Left lobe of liver (tissue), 2 donors: ENCODE measurements at regions not wholly inside any gene's neighbourhood (a gene's known extent, or its start where the extent isn't known, plus 50 kb on each side); places are given as distances from the start of the nearest gene placed in this dataset.
"Not testable (repeated sequence)": the region's sequence is repeated elsewhere in the genome, so short reads cannot be mapped to it uniquely, and the experiment has no call there.

Source experiments
- ATAC-seq: fragments of 200-7000 bp; cut with Tn5 transposase; one replicate; pipeline ENCODE4 v1.9.1; 2020; ENCODE audit warnings: mild to moderate bottlenecking, moderate library complexity
- DNase-seq: peaks from one replicate; pipeline ENCODE4 v3.0.0-alpha.2; 2020; ENCODE audit warnings: low spot score
- donor health status: DM: no; HTN: no; CAD: no; lungs with moderate emphysema.
- donor health status: DM: no; HTN: yes; CAD: no.

GRCh38 chr7:120041798-120042197, 231.2 kb upstream of the KCND2 start:
- no peak for ATAC-seq

GRCh38 chr7:120043250-120043649, 229.7 kb upstream of the KCND2 start:
- no peak for DNase-seq
- no peak for ATAC-seq

More at GRCh38 chr7:120041798-120042197, 231.2 kb upstream of the KCND2 start:
- DNase-seq: no peak

DNA sequence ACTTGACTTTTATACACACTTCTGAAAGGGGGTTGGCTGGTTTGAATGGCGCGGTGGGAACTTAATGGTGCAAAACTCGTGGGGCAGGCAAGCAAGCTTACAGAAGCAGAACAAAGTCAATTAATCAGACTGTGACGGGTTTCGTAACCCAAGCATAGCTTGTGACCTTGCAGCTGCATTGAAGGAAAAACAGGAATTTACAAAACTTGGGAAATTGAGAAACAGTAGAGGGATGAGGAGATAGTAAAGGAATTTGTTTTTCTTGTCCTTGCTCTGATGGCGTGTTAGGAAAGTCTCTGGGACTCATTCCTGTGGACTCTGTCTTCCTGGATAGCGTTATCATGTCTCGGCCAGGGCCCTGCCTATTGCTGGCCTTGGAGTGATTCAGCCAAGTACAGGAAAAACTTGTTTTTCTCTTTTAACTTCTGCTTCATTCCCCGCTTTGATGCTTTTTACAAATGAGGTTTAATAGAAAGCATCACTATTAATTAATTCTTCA, 220.0 kb upstream of the KCND2 start:
- no peak for DNase-seq
- no peak for ATAC-seq

DNA sequence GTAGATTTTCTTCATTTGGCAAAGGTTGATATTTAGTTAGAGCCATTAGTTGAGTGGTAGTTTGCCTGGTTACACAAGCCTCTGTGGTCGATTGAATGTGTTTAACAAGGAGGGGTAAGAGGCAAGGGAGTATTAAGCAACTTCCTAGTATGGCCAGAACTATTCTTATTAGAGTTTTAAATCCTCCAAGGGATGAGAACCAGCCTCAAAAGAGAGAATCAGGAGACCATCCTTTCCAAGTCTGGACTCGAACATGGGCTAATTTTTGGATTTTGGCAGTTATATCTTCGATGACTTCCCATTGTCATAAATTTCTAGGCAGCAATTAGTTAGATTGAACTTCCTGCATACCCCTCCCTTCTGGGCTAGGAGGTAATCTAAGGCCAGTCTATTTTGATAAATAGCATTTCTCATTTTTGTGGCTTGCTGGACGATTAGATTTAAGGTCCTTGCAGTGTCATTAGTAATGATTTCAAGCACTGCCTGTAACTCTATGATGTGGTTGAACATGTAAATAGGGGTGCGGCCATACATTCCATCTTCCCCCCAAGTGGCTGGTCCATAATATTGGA, 219.5 kb upstream of the KCND2 start:
- no peak for ATAC-seq
- DNase-seq: no peak

DNA sequence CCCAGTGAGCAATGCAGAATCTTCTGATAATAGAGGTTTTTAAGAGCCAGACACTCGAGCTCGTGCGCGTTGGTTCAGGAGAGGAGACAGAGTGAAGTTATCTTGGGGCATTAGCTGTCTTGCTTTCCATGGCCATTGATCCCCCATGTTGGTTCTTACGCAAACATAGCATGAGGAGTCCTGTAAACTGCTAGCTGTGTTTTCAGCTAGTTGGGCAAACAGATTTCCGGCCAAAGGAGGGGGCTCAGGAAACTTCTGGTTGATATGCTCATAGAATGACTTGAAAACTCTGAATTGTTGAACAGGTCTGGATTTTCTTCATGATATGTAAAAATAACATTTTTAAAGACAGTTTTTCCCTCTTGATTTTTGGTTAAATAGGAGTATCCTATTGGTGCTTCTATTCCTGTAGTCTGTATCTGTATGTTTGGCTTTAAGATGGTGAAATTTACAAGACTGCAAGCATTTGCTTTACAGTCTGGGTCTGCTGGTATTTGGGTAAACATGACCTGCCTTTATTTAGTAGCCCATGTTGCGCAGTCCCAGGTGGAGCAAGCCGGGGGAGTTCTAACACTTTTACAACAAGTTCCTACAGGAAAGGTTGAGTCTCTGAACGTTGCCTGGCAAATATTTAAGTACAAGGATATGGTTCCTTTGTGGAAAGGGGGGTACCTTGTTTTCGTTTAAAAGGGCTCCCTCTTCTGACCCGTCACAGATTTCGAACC, 218.4 kb upstream of the KCND2 start:
- no peak for DNase-seq
- ATAC-seq: no peak

GRCh38 chr7:120055300-120055699, 217.7 kb upstream of the KCND2 start:
- ATAC-seq (no peak), DNase-seq (no peak)

- no peak for ATAC-seq
- no peak for DNase-seq
Measured at GRCh38 chr7:120056227-120056626, 216.7 kb upstream of the KCND2 start.

DNA sequence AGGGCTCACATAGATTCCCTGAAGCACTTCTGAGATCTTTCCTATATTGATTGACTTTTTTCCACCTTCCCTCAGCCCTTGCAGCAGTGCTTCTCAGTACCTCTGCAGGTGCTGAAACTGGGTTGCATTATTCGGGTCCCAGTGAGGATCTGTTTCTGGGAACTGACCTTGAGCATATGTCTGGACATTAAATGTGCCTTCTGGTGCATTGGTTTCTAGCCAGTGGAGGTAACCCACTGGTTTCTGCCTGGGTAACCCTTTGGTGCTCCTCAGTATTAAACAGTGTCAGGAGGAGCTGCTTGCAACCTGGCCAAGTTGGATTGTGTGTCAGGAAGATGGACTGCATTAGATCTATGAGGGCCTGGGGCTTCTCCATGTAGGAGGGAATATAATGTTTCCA, 213.3 kb upstream of the KCND2 start:
- no peak for DNase-seq
- ATAC-seq: no peak

- no peak for ATAC-seq
- no peak for DNase-seq
Measured at GRCh38 chr7:120060281-120060680, 212.7 kb upstream of the KCND2 start.

DNA sequence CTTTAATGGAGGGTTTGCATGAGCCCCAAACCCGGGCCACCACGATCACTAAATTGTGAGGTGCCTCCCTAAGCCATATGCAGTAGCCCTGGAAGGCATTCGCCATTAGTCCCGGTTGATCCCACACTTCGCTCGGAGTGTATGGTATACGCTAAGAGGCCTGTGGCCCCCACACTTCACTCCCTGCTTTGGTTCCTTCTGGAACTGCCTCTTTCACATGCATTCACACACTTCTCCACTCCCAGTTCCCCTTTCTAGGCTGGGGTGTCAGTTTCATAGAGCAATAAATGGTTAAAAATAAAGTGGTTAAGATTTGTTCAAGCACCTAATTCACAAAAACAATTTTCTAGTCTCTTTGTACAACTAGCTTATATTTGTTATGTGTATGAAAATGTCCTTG, 212.1 kb upstream of the KCND2 start:
- no peak for ATAC-seq
- DNase-seq: no peak

DNA sequence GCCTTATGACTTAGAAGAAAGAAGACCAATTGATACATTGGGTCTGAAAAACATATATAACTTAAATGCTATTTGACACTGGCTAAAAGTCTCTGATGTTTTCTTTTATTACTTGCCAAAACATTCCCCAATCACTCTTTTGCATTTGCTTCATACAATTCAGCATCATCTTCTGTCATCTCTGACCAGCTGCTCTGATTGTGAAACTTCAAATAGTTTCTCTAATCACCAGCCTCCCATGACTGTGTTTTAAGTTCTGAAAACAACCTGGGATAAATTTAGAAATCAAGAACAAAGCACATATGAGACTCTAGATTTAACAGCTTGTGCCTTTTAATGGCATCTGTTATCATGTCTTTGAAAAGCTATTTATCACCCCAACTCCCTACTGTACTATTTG, 208.4 kb upstream of the KCND2 start:
- ATAC-seq: no peak

GRCh38 chr7:120066898-120067297, 206.1 kb upstream of the KCND2 start:
- ATAC-seq, DNase-seq: not testable (repeated sequence)

More for the DNA sequence above, 208.4 kb upstream of the KCND2 start:
- DNase-seq: no peak

DNA sequence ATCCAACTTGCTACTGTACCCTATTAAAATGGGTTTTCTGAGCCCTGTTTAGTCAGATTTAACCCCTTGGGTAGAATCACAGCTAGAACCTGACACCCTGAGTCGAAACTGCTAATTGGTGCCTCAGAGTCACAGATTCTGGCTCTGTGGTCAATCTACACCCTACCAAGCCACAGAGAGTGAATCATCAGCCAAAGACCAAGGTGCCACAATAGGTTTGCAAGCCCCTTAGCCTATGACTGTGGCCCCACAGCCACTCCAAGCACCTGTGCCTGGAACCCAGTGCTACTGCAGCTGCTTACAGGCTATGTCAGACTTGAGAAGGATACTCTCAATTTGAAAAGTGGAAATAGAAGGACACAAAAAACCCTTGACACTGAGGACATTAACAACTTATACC, 202.8 kb upstream of the KCND2 start:
- DNase-seq (no peak), ATAC-seq (no peak)

DNA sequence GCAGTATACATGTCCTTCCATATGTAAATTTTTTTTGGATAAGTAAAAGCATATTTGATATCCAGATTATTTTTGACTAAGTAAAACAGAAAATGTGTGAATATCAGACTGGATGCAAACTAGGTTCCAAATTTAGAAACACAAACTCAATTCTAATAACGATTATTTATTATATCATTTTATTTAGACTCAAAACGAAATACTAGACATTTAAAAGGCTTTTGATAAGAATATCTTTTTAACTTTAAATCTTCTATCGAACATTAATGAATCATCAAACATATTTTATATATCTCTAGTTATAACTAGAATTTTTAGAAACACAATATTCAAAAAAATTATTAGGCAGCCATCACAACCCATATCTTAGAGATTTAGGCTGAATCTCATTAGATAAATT, 195.2 kb upstream of the KCND2 start:
- DNase-seq (no peak), ATAC-seq (no peak)

GRCh38 chr7:120079022-120079421, 194.0 kb upstream of the KCND2 start:
- ATAC-seq: no peak
- no peak for DNase-seq

DNA sequence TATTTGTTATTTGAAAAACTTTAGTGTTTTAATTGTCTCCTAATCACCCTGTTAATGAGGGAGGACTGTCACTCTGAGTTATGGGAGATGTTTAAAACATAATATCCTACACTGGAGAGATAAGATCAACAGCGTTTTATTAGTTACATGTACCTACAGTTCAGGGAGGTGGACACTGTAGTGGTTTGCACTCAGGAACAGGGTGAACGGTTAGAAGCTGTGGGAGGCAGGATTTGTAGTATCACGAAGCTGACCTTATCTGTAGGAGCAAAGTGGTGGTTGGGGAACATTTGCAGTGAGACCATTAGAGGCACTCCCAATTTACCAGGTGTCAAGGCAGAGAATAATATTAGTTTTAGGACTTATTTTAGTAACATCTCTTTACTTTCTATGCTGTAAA, 193.3 kb upstream of the KCND2 start:
- ATAC-seq: no peak
- DNase-seq: no peak

DNA sequence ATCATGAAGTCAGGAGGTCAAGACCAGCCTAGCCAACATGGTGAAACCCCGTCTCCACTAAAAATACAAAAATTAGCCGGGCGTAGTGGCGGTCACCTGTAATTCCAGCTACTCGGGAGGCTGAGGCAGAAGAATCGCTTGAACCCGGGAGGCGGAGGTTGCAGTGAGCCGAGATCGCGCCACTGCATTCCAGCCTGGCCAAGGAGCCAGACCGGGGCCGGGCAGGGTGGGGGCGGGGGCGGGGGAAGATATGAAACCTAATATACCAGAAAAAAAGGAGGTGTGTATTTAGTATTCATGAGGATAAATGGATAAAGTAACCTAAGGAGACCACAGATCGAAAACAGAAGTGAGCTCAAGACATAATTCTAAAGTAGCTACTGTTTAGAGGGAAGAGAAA, 186.5 kb upstream of the KCND2 start:
- not testable (repeated sequence) for ATAC-seq, DNase-seq

- no peak for ATAC-seq
- no peak for DNase-seq
Measured at GRCh38 chr7:120089968-120090367, 183.0 kb upstream of the KCND2 start.

DNA sequence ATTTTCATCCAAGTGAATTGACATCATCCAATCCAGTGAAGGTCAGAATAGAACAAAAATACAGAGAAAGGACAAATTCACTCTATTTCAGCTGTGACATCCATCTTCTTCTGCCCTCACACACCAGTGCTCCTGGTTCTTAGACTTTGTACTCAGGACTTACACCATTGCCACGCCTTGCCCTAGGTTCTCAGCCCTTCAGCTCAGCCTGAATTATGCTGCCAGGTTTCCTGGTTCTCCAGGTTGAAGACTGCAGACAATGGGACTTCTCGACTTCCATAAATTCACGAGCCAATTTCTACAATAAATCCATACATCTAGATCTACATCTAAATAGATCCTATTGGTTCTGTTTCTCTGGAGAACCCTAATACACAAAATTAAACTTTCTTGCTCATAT, 181.2 kb upstream of the KCND2 start:
- no peak for DNase-seq

DNA sequence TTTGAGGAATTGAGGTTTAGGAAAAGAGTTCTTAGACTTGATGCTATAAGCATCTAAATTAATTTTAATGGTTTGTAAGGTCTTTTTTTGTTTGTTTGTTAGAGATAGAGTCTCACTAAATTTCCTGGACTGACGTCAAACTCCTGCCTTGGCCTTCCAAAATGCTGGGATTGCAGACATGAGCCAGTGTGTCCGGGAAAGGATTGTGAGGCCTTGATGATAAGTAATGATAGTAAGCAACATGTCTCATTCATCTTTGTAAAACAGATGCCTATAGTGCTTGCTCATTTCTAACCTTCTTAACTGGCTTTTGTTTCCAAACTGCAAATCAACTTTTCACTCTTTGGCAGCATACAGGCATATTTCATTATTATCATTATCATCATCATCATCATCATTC, 176.0 kb upstream of the KCND2 start:
- no peak for DNase-seq
- ATAC-seq: no peak

More for the DNA sequence above, 181.2 kb upstream of the KCND2 start:
- ATAC-seq: no peak

- DNase-seq (no peak), ATAC-seq (no peak)
Measured at GRCh38 chr7:120097774-120098173, 175.2 kb upstream of the KCND2 start.

DNA sequence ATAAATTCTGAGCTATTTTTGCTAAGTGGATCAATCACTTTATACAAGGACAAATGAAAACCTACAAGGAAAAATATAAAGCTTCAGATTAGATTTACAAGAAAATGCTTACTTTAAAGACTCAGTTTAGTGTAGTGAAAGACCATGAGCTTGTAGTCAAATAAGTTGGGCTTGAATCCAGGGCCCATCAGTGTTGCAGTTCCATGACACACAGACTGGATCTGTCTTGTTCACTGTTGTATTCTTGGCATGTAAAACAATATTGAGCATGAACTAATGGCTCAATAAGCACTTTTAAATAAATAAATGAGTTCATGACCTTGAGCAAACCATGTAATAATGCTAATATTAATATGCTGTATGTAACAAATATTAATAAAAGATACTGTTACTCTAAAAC, 164.6 kb upstream of the KCND2 start:
- DNase-seq (no peak), ATAC-seq (no peak)

GRCh38 chr7:120110169-120110568, 162.8 kb upstream of the KCND2 start:
- ATAC-seq (no peak), DNase-seq (no peak)
